Mammary epithelial cell (primary cell): ENCODE measurements at regions not wholly inside any gene's neighbourhood (a gene's known extent, or its start where the extent isn't known, plus 50 kb on each side); places are given as distances from the start of the nearest gene placed in this dataset.

Experiments
- EZH2 ChIP-seq: IDR thresholded peaks from 2 replicates; pipeline ENCODE4 v1.6.1; 2012; ENCODE audit warnings: low read length, inconsistent platforms, borderline replicate concordance
- TF ChIP-seq, protein P1 (sequence below), 2 donors: IDR thresholded peaks in 1 of 2; conservative IDR thresholded peaks in 1 of 2; 2 replicates each; pipeline ENCODE4 v1.5.1; 2011 to 2012; ENCODE audit warnings: inconsistent platforms in 2 of 2, low read length in 2 of 2, mild to moderate bottlenecking in 2 of 2, control low read depth in 1 of 2, low read depth in 1 of 2; ENCODE audit not compliant: insufficient read depth in 1 of 2; ENCODE audit errors: extremely low read depth in 1 of 2

DNA sequence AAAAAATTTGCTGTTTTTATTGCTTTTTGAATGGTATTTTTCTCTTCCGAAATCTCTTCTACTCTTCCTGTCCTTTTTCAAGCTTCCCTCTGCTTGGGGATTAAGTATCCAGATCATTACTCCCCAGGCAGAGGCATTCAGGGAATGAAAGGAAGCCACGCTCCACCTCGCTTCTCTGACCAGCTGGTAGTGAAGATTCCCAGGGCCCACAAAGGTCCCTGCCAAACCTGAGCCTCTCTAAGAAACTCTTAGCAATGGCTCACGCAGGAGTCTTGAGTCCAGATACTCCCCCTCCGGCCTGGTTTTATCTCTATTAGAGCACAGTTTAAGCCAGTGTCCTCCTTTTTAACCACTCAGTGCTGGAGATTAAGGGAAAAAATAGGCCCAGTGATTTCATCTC is 51.4 kb upstream of the SOD3 start:
- TF ChIP-seq, protein P1, sequence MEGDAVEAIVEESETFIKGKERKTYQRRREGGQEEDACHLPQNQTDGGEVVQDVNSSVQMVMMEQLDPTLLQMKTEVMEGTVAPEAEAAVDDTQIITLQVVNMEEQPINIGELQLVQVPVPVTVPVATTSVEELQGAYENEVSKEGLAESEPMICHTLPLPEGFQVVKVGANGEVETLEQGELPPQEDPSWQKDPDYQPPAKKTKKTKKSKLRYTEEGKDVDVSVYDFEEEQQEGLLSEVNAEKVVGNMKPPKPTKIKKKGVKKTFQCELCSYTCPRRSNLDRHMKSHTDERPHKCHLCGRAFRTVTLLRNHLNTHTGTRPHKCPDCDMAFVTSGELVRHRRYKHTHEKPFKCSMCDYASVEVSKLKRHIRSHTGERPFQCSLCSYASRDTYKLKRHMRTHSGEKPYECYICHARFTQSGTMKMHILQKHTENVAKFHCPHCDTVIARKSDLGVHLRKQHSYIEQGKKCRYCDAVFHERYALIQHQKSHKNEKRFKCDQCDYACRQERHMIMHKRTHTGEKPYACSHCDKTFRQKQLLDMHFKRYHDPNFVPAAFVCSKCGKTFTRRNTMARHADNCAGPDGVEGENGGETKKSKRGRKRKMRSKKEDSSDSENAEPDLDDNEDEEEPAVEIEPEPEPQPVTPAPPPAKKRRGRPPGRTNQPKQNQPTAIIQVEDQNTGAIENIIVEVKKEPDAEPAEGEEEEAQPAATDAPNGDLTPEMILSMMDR (conservative IDR thresholded peaks at IDR 0.05 in 1 of 2, IDR thresholded peaks at IDR 0.05 in 1 of 2; ENCODE audit: extremely low read depth in 1 of 2, insufficient read depth in 1 of 2, low read depth in 1 of 2, low read length in 2 of 2) = no peak
- no peak for TF ChIP-seq EZH2
